CD4-positive, alpha-beta T cell (primary cell): ENCODE measurements at regions not wholly inside any gene's neighbourhood (a gene's known extent, or its start where the extent isn't known, plus 50 kb on each side); places are given as distances from the start of the nearest gene placed in this dataset.

ENCODE experiments used
- ATAC-seq: fragments of 200-7000 bp; cut with Tn5 transposase; one replicate; pipeline ENCODE4 v1.10.0; 2022; ENCODE audit warnings: mild to moderate bottlenecking; ENCODE audit not compliant: poor library complexity
- CTCF ChIA-PET: fragments of 350-600 bp; sonication (Branson Sonifier 250); formaldehyde crosslinking; loops from one replicate; lab custom pipeline; 2021; ENCODE audit warnings: antibody characterized with exemption, inconsistent platforms; lab: Charles Lee
- POLR2A ChIA-PET: fragments of 350-600 bp; sonication (Branson Sonifier 250); formaldehyde crosslinking; loops from one replicate; lab custom pipeline; 2021; ENCODE audit warnings: antibody characterized with exemption, inconsistent platforms; lab: Charles Lee
- DNase-seq, 14 experiments: peaks; one replicate each; pipeline ENCODE4 v3.0.0-alpha.2; 2013 to 2020; ENCODE audit warnings: mixed read lengths in 2 of 14
- H3K27ac ChIP-seq, 2 donors: one replicate each; pipeline versions ENCODE4 v1.5.1 to v1.7.0; 2013; ENCODE audit warnings: low read length in 2 of 2, low read depth in 1 of 2, mild to moderate bottlenecking in 1 of 2
- H3K27me3 ChIP-seq, 2 experiments: 1 replicate in 1 of 2; 2 replicates in 1 of 2; pipeline versions ENCODE4 v1.6.1 to v1.7.0; 2013; ENCODE audit warnings: low read length in 2 of 2, control low read depth in 1 of 2, mild to moderate bottlenecking in 1 of 2, moderate library complexity in 1 of 2; ENCODE audit not compliant: insufficient read depth in 2 of 2, control insufficient read depth in 1 of 2
- H3K36me3 ChIP-seq: one replicate; pipeline ENCODE4 v1.6.1; 2013; ENCODE audit warnings: low read length, control low read depth; ENCODE audit not compliant: insufficient read depth
- H3K4me1 ChIP-seq: one replicate; pipeline ENCODE4 v1.6.1; 2013; ENCODE audit warnings: low read length, control low read depth; ENCODE audit not compliant: insufficient read depth
- H3K4me3 ChIP-seq: one replicate; pipeline ENCODE4 v1.5.1; 2013; ENCODE audit warnings: mild to moderate bottlenecking, low read length, moderate library complexity
- H3K9me3 ChIP-seq, 2 experiments: 1 replicate in 1 of 2; 2 replicates in 1 of 2; pipeline versions ENCODE4 v1.6.1 to v1.7.0; 2013; ENCODE audit warnings: low read length in 2 of 2, mild to moderate bottlenecking in 2 of 2, control low read depth in 1 of 2, moderate library complexity in 1 of 2; ENCODE audit not compliant: control insufficient read depth in 1 of 2, insufficient read depth in 1 of 2
- H3K27ac Mint-ChIP-seq: one replicate; pipeline ENCODE4 v1.8.0; 2020; ENCODE audit warnings: mixed read lengths
- H3K27me3 Mint-ChIP-seq: one replicate; pipeline ENCODE4 v1.8.0; 2021; ENCODE audit warnings: mixed read lengths
- H3K36me3 Mint-ChIP-seq: one replicate; pipeline ENCODE4 v1.8.0; 2021; ENCODE audit warnings: low read depth, mixed read lengths
- H3K4me1 Mint-ChIP-seq: one replicate; pipeline ENCODE4 v1.8.0; 2021; ENCODE audit warnings: low read depth, mixed read lengths
- H3K4me3 Mint-ChIP-seq: one replicate; pipeline ENCODE4 v1.8.0; 2020; ENCODE audit warnings: mild to moderate bottlenecking, mixed read lengths
- H3K9me3 Mint-ChIP-seq: one replicate; pipeline ENCODE4 v1.8.0; 2020; ENCODE audit warnings: mixed read lengths
- CTCF ChIP-seq: fragments of 200-600 bp; IDR thresholded peaks from one replicate; pipeline ENCODE4 v1.8.0; 2022; ENCODE audit warnings: antibody characterized with exemption, mild to moderate bottlenecking
- intact Hi-C, 2 experiments: fragments of 100-400 bp; cut with DNase I in 1 of 2; cut with micrococcal nuclease in 1 of 2; formaldehyde crosslinking; loops; one replicate each; pipeline versions ENCODE4 v1.15.1 to v1.9.0; 2023 to 2025; cut with DNase I, micrococcal nuclease

- Histone ChIP-seq H3K36me3 (no peaks in the 10 kb centered on the region), H3K27ac (no peak overlapping the region), H3K27me3 (no peaks in the 10 kb centered on the region), H3K4me3 (no peak overlapping the region), H3K9me3 (no peaks in the 10 kb centered on the region), H3K4me1 (no peaks in the 10 kb centered on the region)
- DNase-seq: no peak
- H3K9me3 Mint-ChIP-seq: no peaks in the 10 kb centered on the region
- no peaks in the 10 kb centered on the region for H3K36me3 Mint-ChIP-seq
- POLR2A ChIA-PET: no interaction called here
- no peak overlapping the region for H3K27ac Mint-ChIP-seq
- TF ChIP-seq CTCF: no peak
- H3K27me3 Mint-ChIP-seq: peaks cover 20% of the 10 kb centered on the region
- intact Hi-C loops: no loop called here
- CTCF ChIA-PET: no interaction called here
- H3K4me3 Mint-ChIP-seq: no peak overlapping the region
- ATAC-seq: no peak
- no peaks in the 10 kb centered on the region for H3K4me1 Mint-ChIP-seq
These were observed 76.6 kb upstream of the DOK5 start for GRCh38 chr20:54398814-54399213.

- Histone ChIP-seq H3K4me3 (no peak overlapping the region), H3K27me3 (no peaks in the 10 kb centered on the region), H3K9me3 (no peaks in the 10 kb centered on the region), H3K36me3 (no peaks in the 10 kb centered on the region), H3K4me1 (no peaks in the 10 kb centered on the region), H3K27ac (no peak overlapping the region)
- Mint-ChIP-seq H3K9me3 (no peaks in the 10 kb centered on the region), H3K4me1 (no peaks in the 10 kb centered on the region), H3K27ac (no peak overlapping the region), H3K4me3 (no peak overlapping the region), H3K36me3 (no peaks in the 10 kb centered on the region), H3K27me3 (peaks cover 16% of the 10 kb centered on the region)
- ATAC-seq (no peak), DNase-seq (no peak)
- TF ChIP-seq CTCF: no peak
- POLR2A ChIA-PET: no interaction called here
- intact Hi-C loops: no loop called here
- CTCF ChIA-PET: no interaction called here
These were observed 69.9 kb upstream of the DOK5 start for GRCh38 chr20:54405540-54405939.

GRCh38 chr20:54407459-54407858, 67.9 kb upstream of the DOK5 start:
- intact Hi-C loops: no loop called here
- no peaks in the 10 kb centered on the region for H3K9me3 ChIP-seq
- no peak for TF ChIP-seq CTCF
- Mint-ChIP-seq H3K27me3 (peaks cover 8% of the 10 kb centered on the region), H3K36me3 (no peaks in the 10 kb centered on the region), H3K9me3 (no peaks in the 10 kb centered on the region), H3K4me1 (no peaks in the 10 kb centered on the region), H3K27ac (no peak overlapping the region), H3K4me3 (no peak overlapping the region)
- no peaks in the 10 kb centered on the region for H3K36me3 ChIP-seq
- ChIA-PET CTCF (no interaction called here), POLR2A (no interaction called here)
- H3K27ac ChIP-seq: no peak overlapping the region
- H3K4me3 ChIP-seq: no peak overlapping the region
- ATAC-seq (no peak), DNase-seq (no peak)
- no peaks in the 10 kb centered on the region for H3K4me1 ChIP-seq
- H3K27me3 ChIP-seq: no peaks in the 10 kb centered on the region
